HG03460 (cell line): ENCODE measurements at regions not wholly inside any gene's neighbourhood (a gene's known extent, or its start where the extent isn't known, plus 50 kb on each side); places are given as distances from the start of the nearest gene placed in this dataset.

Experiments used
- ATAC-seq: cut with Tn5 transposase; IDR thresholded peaks from one replicate; pipeline ENCODE4 v1.9.1; 2021; ENCODE audit not compliant: unreplicated experiment

DNA sequence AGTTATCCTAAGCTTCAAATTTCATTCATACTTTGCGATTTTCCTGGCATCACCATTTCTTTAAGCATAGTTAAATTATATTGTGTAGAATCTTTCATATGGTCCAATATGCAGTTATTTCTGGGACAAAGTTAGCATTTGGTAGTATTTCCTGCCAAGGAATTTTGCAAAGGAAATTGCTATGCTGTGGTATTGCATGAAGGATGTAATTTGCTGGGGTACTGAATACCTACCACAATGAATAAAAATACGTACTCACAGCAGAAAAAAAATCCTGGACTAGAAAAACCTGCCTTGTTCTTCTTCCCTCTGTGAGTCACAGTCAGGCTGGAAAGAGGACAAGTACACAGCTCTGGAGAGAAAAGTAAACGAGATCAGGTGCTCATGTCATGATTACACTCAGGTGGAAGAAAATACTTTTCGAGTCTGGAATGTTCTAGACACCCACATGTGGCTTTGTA lies 241.2 kb downstream of the PTBP2 start:
- ATAC-seq, result no peak

DNA sequence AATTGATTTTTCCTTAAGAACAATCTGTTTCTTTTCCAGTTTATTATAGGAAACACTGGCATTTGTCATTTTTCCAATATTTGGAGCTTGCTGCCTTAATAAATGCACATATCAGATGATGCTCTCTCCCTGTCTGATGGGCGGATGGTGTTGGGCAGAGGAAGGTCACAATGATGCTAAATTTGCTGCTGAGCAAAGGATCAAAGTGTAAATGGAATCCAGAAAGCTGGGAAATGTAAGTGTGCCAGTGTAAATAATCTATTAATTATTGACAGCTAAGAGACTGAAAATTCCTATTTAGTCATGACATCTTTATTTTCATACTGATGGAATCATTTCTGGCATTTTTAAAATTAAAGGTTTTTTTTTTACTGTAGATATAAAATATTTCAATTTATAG lies 243.2 kb downstream of the PTBP2 start:
- no peak for ATAC-seq

DNA sequence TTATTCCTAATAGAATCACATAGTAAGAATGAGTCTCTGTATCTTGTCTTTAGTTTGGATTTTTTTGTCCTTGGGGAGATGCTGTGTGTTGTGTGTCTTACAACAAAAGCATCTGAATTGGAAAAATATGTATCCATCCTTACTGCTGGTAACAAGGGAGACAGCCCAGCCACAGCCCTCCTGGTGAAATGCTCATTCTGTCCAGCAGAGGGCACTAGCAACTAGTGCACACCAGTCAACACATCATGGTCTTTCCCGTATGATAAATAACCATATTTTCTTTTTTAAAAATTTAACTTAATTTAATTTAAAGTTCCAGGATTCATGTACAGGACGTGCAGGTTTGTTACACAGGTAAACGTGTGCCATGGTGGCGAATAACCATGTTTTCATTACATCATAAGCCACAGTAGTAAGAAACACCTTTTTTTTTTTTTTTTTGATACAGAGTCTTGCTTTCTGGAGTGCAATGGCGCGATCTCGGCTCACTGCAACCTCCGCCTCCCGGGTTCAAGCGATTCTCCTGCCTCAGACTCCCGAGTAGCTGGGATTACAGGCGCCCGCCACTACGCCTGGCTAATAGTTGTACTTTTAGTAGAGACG lies 245.1 kb downstream of the PTBP2 start:
- ATAC-seq, result peak; percentile 94

GRCh38 chr1:96967311-96967710 lies 245.7 kb downstream of the PTBP2 start:
- ATAC-seq, result no peak

GRCh38 chr1:96968541-96968940 lies 247.0 kb downstream of the PTBP2 start:
- ATAC-seq, result no peak

DNA sequence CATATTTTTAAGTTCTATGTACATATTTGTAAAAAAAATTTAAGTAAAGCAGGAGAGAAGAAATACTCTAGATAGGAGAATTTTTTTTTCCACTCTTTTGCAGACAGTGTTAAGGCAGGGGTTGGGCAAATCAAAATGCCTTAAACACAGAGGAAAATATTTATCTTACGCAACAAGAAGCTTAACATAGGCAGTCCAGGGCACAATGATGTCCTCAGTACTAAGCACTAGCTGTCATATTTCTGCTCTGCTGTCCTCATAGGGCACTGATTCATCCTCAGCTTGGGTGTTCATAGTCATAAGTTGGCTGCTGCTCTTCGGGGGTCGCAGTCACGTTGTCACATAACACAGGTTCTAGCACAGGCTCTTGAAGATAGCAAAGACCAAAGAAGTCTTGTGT lies 247.4 kb downstream of the PTBP2 start:
- no peak for ATAC-seq

- no peak for ATAC-seq
Measured at GRCh38 chr1:96969656-96970163, 248.1 kb downstream of the PTBP2 start.

DNA sequence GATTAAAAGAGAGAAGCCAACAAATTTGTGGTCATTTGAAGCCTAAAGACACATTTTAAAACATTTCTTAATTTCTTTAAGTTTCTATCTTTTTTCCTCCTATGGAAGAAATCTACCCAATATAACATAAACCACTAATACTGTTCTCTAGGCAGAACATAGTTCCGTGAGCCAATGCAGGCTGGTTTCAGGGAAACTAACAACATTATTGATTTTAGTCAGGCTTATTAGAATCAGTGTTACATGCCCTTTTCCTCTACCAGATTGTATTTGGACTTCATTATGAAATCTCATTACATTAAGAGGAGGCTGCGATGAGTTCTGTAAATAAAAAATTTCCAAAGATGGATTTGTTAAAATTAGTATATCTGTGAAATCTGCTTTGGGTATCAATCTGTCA lies 249.9 kb downstream of the PTBP2 start:
- no peak for ATAC-seq

DNA sequence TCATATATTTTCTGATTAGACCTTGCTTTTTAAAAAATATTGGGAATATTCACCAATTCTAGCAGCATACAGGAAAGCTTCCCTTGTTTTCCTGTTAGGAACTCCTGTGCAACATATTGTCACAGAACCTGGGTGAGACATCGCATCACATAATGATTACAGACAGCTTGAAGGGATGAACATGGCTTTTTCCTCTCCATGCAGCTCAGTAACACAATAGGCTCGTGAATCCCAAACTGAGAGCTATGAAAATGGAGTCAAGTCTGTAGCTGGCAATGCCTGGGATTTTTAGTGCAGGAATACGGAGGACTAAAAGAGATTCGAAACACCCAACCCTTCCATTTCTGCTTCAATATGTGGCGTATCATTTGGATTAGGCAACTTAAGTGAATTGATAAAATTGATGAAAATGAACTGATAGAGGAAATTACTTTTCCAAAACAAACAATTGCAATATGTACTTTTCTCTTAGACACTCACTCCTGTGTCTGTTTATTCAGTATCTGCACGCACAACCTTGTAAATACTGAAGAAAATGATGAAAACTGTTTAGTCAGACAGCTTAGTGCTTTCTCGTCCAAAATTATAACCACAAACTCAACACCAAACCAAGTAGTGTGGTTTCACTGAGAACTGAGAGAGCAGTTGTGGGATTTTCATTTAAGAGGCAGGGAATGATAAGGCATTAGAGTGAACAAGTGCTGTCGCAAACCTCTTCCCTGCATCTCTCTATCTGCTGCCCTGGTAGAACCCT lies 250.4 kb downstream of the PTBP2 start:
- ATAC-seq, result no peak

GRCh38 chr1:96973605-96974004 lies 252.0 kb downstream of the PTBP2 start:
- ATAC-seq, result no peak

- ATAC-seq, result no peak
Measured at GRCh38 chr1:96978444-96978843, 256.9 kb downstream of the PTBP2 start.

- no peak for ATAC-seq
Measured at GRCh38 chr1:96978901-96979300, 257.3 kb downstream of the PTBP2 start.

DNA sequence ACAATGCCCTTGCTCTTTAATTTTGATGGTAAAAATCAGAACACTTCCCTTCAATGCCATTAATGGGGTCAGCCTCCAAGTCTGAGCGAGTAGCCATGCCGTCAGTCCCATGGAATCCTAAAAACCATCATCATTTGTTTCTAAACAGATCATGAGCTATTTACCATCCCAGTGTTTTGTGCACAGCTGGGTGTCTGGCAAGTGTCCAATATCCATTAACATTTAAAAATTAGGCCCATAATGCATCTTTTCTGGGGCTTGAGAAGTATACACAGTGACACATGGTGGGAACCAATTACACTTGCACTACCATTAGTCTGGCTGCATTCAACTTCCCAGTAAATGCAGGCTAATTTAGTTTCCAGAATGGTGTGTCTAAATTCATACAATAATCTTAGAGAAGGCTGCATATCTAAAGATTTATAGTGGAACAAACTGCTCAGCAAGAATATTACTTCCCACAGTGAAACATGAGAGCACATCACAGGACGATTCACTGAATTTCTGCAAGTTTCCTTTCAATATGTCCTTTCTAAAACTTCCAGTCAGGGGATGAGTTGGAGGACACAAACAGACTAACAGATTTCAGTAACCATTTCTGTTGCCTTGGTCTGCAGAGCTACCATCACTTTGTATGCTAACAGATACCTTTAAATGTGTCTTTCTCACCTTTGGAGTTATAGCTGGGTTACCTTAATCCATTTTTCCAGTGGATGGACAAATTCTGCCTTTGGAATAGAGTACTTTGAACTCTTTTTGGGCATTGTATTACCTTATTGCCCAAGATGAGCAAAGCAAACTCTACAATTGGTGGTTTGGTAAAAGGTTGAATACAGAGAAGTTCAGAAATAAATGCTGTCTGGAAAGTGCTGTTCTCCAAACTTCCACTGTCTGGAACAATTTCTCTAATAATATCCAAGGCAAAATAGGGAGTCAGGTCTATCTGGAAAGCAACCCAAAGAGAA lies 258.0 kb downstream of the PTBP2 start:
- no peak for ATAC-seq

DNA sequence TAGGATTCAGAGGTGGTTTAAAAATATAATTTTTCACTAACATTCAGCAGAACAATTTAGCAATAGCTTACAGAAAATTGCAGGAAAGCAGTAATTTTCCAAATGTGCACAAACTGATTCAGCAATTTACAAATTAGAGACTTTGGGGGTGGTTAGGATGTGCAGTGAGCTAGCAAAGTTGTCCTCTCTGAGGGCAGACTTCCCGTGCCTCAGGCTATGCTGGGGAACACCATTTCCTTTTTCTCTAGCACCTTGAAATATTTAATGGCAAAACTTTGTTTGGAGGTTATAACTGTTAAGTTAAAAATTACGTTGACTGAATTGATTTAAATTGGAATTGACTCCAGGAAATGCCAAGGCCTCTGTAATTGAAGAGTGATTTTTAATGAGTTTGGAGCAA lies 258.9 kb downstream of the PTBP2 start:
- no peak for ATAC-seq

DNA sequence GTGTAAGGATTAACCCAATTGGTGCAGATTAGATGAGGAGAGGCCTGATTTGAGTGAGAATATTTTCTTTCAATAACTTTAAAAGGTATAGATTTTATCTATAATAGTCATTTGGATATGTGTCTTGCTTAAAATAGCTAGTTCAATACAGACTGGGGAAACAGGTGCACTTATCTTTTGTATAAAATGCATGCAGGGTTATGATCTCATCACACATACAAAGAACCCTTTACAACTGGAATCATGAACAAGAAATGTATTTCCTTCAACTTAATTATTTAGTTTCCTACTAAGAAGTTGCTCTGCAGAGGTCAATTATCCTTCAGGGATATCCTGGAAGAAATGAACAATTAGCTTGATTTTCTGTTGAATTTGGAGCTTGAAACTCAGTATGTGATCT lies 259.6 kb downstream of the PTBP2 start:
- no peak for ATAC-seq

- no peak for ATAC-seq
Measured at GRCh38 chr1:96982118-96982517, 260.5 kb downstream of the PTBP2 start.

- no peak for ATAC-seq
Measured at GRCh38 chr1:96983866-96984265, 262.3 kb downstream of the PTBP2 start.

- ATAC-seq, result no peak
Measured at GRCh38 chr1:96987186-96987703, 265.7 kb downstream of the PTBP2 start.

- no peak for ATAC-seq
Measured at GRCh38 chr1:96989302-96989701, 267.7 kb downstream of the PTBP2 start.

GRCh38 chr1:96990136-96990535 lies 268.6 kb downstream of the PTBP2 start:
- no peak for ATAC-seq

DNA sequence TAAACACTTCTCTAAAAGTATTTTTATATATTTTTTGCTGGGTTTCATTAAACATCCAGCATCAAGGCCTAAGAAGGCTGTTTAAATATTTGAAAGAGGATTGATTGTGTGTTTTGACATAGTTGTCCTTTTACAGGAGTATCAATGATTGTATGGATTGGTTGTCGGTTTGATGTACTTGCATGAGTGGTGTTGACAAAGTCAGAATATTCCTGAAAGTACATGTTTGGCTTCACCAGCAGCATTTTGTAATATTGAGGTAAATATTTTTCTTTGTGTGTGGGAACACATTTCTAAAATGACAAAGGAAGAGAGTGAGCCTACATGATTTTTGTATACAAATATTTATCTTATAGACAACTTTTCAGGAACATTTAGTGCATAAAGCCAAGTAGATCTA lies 269.7 kb downstream of the PTBP2 start:
- no peak for ATAC-seq
